ENCODE measurements at regions not wholly inside any gene's neighbourhood (a gene's known extent, or its start where the extent isn't known, plus 50 kb on each side); places are given as distances from the start of the nearest gene placed in this dataset.
A peak's percentile ranks its signal among the peaks of the same experiment; 100 is the strongest.

DNA sequence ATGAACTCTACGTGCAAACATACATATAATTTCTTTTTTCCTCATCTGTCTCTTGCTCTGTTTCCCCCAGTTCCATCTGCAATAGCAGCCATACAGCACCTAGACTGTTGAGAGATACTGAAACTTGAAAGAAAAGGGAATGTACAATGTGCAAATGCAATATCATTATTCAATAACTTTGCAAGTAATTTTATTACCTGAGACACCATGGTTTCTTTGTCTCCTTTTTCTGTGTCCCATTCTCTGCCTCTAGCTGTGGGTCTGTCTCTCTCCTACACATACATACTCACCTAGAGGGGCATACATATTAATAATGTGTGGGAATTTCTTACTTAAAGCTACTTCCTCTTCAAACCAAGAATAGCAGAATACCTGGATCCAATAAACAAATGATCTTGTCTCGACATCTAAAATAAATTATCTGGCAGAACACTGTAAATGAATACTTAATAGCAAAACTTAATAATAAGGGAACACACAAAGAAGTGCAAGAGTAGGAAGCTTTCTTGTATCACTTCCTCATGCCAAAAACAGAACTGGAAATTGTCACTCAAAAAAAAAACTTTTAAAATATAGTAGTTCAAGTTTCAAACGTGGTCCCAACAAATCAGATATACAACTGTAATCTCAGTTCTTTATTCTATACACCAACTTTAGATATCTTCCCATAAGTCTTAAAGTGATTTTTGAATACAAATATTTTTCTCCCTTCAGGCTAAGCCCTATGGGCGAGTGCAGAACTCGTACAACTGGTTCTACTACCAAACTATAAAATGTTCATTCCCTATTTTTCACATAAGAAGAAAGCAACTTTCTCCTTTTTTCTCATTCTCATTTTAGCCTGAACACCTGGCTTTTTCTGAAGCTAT, 194.6 kb downstream of the NRIP1 start:
- DNase-seq = no peak

GRCh38 chr21:14866859-14867765, 197.7 kb downstream of the NRIP1 start:
- no peak for DNase-seq

GRCh38 chr21:14864211-14865021, 200.4 kb downstream of the NRIP1 start:
- peak; percentile 86 for DNase-seq

DNA sequence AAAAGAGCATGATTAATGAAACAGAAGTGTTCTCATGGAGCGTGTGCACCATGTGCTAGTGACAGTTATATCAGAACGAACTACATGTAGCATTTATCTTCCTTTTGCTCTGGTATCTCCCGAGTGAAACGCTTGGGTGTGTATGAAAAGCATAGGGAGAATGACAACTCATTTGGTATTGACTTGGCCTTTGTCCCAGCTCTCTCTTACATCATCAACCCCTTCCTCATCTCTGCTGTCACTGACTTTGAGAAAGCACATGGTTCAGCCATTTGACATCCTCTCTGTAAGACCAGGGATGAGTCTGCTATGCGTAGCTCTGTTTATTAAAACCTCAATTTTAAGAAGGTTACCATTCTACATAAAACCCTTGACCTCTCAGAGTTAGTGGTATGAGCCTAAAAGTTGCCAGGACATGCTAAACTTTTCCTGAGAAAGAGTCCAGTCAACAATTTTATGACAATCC, 201.0 kb downstream of the NRIP1 start:
- DNase-seq = peak; percentile 32

- peak; percentile 48 for DNase-seq
These were observed 201.7 kb downstream of the NRIP1 start for GRCh38 chr21:14862794-14863720.

GRCh38 chr21:14858311-14858710, 206.5 kb downstream of the NRIP1 start:
- no peak for DNase-seq

DNA sequence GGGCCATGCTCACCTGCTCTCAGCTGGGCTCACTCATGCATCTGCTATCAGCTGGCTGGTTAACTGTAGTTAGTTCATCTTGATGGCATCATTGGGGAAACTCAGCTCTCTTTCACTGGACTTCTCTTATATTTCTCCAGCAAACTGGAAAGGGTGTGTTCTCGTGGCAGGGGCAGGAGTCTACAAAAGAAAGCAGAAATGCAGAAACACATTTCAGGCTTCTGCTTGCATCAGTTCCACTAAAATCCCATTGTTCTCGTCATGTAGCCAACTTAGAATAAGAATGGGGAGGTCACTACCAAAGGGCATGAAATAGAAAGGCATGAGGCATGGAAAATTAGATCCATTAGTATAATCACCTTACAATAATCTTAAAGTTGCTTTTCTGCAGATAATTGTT, 207.3 kb downstream of the NRIP1 start:
- no peak for DNase-seq

DNA sequence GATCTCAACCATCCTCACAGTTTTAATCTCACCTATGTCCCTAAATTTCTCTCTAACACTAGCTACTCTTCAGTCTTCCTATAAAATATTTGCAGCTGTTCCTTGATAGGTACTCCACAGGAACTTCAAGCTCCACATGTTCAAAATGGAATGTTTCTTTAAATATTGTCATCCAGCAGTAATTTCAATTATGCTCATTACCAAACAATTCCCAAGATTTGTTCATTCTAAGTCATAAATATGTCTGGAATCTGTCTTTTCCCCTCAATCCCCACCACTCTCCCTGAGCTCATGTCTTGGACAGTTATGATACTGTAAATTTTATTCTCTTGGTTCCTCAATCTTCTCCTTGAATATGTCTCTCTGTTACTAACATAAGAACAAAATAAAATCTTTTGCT, 214.4 kb downstream of the NRIP1 start:
- no peak for DNase-seq

- DNase-seq = no peak
These were observed 218.2 kb downstream of the NRIP1 start for GRCh38 chr21:14846621-14847020.

- DNase-seq = no peak
These were observed 220.8 kb downstream of the NRIP1 start for GRCh38 chr21:14844001-14844400.

GRCh38 chr21:14842601-14843000, 222.2 kb downstream of the NRIP1 start:
- no peak for DNase-seq

DNA sequence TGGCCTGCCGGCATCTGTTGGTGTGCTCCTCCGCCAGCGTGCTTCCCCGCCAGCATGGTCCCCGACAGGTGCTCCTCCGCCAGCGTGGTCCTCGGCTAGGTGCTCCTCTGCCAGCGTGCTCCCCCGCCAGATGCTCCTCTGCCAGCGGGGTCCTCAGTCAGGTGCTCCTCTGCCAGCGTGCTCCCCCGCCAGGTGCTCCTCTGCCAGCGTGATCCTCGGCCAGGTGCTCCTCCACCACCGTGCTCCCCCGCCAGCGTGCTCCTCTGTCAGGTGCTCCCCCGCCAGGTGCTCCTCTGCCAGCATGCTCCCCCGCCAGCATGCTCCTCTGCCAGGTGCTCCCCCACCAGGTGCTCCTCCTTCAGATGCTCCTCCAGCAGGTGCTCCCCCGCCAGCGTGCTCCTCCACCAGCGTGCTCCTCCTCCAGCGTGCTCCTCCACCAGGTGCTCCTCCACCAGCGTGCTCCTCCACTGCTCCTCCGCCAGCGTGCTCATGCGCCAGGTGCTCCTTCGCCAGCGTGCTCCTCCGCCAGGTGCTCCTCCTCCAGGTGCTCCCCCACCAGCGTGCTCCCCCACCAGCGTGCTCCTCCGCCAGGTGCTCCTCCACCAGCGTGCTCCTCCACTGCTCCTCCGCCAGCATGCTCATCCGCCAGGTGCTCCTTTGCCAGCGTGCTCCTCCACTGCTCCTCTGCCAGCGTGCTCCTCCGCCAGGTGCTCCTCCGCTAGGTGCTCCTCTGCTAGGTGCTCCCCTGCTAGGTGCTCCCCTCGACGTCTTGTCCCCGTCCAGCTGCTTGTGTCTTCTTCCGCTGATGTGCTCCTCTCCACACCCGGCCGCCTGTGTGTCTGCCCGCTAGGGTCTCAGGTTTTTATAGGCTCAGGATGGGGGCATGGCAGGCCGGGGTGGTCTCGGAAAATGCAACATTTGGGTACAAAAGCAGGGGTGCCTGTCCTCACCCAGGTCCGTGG, 223.0 kb downstream of the NRIP1 start:
- no peak for DNase-seq

DNA sequence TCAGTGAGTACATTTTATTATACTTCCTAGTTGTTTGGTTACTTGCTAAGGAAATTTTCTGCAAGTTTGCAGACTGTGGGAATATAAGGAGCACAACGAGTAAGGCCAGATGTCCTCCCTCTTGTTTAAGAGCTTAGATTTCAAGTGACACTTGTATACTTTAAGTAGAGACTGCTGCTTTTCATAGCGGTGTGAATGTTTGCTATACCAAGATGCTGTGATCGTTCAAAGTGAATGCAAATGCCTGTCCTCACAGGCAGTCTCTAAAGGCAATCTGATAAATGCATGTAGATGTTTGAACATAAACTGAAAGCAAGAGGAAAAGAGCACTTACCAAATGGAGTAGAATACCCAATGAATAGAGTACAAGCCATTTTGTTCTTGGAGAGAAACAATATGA, 226.4 kb downstream of the NRIP1 start:
- peak; percentile 21 for DNase-seq

- DNase-seq = no peak
These were observed 227.8 kb downstream of the NRIP1 start for GRCh38 chr21:14836950-14837349.

GRCh38 chr21:14833666-14834351, 231.0 kb downstream of the NRIP1 start:
- peak; percentile 41 for DNase-seq

DNA sequence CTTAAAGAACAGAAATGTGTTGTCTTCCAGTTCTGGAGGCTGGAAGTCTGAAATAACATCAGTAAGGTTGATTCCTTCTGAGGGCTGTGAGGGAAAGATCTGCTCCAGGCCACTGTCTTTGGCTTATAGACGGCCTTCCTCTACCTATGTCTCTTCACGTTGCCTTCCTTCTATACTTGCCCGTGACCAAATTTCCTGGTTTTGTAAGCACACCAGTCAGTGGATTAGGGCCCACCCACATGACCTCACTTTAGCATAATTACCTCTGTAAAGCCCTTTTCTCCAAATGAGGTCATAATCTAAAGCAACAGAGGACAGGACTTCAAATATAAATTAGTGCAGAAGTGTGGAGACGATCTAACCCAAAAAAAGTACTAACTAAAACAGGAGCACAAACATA, 231.6 kb downstream of the NRIP1 start:
- peak; percentile 20 for DNase-seq

GRCh38 chr21:14830307-14830706, 234.5 kb downstream of the NRIP1 start:
- DNase-seq = no peak

DNA sequence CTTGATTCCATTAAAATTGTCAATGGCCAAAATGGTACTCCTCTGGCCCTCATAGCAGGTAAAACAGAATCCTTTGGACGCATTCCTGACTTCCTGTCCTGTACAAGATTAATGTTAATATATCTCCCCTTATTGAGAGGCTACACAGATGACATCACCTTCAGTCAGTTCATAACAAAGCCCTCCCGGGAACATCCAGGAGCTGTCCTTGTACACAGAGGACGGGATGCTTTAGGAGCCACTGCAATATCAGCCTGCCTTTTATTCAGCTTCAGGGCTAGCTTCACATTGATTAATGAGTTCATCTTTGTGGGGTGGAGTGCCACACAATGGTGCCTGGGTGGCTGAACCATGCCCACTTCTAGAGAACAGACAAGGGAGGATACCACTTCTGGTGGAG, 235.1 kb downstream of the NRIP1 start:
- peak; percentile 73 for DNase-seq

DNA sequence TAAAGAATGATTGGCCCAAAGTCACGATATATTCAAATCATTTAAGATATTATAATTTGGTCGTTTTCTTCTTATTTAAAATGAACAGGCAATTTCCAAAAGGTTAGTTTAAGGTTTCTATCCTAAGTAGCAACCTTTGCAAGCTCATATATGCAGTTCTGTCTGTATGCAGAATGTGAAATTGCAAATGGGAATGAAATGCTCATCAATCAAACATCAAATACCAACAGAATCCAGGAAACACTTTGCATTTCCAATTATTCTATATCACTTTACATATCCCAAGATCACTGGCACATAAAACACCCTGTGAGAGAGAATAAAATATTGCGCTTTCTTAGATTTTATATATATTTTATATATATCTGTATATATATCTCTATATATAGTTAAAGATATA, 237.3 kb downstream of the NRIP1 start:
- DNase-seq = no peak

DNA sequence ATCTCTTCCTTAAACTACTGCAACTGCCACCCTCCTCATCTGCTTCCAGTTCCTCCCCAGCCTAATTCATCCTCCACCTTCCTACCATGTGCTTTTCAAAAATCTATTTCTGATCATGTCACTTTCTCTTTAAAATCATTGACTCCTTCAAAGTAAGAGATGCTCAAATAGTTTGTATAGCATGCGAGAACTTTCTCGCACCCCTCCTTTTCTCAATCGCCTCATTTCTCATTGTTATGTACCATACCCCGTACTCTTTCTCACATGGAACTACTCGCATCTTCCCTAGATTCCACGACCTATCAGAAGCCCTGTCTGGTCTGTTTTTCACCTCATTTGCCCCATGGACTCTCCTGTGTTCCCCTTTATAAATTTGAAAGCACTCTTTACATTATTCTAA, 238.2 kb downstream of the NRIP1 start:
- DNase-seq = no peak
